GM23338 (cell line): ENCODE measurements at regions not wholly inside any gene's neighbourhood (a gene's known extent, or its start where the extent isn't known, plus 50 kb on each side); places are given as distances from the start of the nearest gene placed in this dataset.

Experiments
- ATAC-seq: fragments of 200-7000 bp; cut with Tn5 transposase; 3 replicates; pipeline ENCODE4 v1.9.1; 2020
- DNase-seq: peaks from one replicate; pipeline ENCODE4 v3.0.0-alpha.2; 2015; ENCODE audit warnings: low spot score
- H2AFZ ChIP-seq: fragments of 200-600 bp; sonication (generic); 2 replicates; pipeline ENCODE4 v1.8.0; 2016; ENCODE audit warnings: antibody characterized with exemption, mild to moderate bottlenecking, moderate library complexity
- H3F3A ChIP-seq: fragments of 200-600 bp; sonication (generic); replicated peaks from 2 replicates; pipeline ENCODE4 v1.8.0; 2017; ENCODE audit warnings: antibody characterized with exemption, mixed run types, low read depth
- H3K27ac ChIP-seq: fragments of 200-600 bp; sonication (generic); 2 replicates; pipeline ENCODE4 v1.6.1; 2016; ENCODE audit warnings: low read depth
- H3K27me3 ChIP-seq: fragments of 200-600 bp; sonication (generic); 2 replicates; pipeline ENCODE4 v1.8.0; 2016; ENCODE audit warnings: mild to moderate bottlenecking, mixed run types, moderate library complexity; ENCODE audit not compliant: insufficient read depth
- H3K36me3 ChIP-seq: fragments of 200-600 bp; sonication (generic); 2 replicates; pipeline ENCODE4 v1.8.0; 2016; ENCODE audit warnings: mild to moderate bottlenecking; ENCODE audit not compliant: insufficient read depth
- H3K4me1 ChIP-seq: fragments of 200-600 bp; sonication (generic); 2 replicates; pipeline ENCODE4 v1.8.0; 2016; ENCODE audit warnings: mild to moderate bottlenecking, moderate library complexity; ENCODE audit not compliant: insufficient read depth
- H3K4me2 ChIP-seq: fragments of 200-600 bp; sonication (generic); 2 replicates; pipeline ENCODE4 v1.7.1; 2017; ENCODE audit warnings: mixed run types
- H3K4me3 ChIP-seq: fragments of 200-600 bp; sonication (generic); 2 replicates; pipeline ENCODE4 v1.6.1; 2016; ENCODE audit warnings: mixed run types
- H3K79me2 ChIP-seq: fragments of 200-600 bp; sonication (generic); replicated peaks from 2 replicates; pipeline ENCODE4 v1.8.0; 2017; ENCODE audit warnings: mild to moderate bottlenecking; ENCODE audit not compliant: insufficient read depth
- H3K9me2 ChIP-seq: fragments of 200-600 bp; sonication (generic); 2 replicates; pipeline ENCODE4 v1.8.0; 2017; ENCODE audit not compliant: insufficient read depth
- H4K20me1 ChIP-seq: fragments of 200-600 bp; sonication (generic); replicated peaks from 2 replicates; pipeline ENCODE4 v1.8.0; 2017; ENCODE audit warnings: mild to moderate bottlenecking; ENCODE audit not compliant: insufficient read depth
- H3K27ac Mint-ChIP-seq: 2 replicates; pipeline ENCODE4 v1.8.0; 2020; ENCODE audit warnings: inconsistent platforms, mild to moderate bottlenecking, moderate library complexity, mixed read lengths
- H3K27me3 Mint-ChIP-seq: 3 replicates; pipeline ENCODE4 v1.8.0; 2022; ENCODE audit warnings: low read depth, mild to moderate bottlenecking, moderate library complexity, mixed read lengths, inconsistent platforms; ENCODE audit not compliant: insufficient read depth, poor library complexity
- H3K36me3 Mint-ChIP-seq: 3 replicates; pipeline ENCODE4 v1.8.0; 2021; ENCODE audit warnings: low read depth, mild to moderate bottlenecking, inconsistent platforms, moderate library complexity, mixed read lengths
- H3K4me1 Mint-ChIP-seq: 3 replicates; pipeline ENCODE4 v1.8.0; 2020; ENCODE audit warnings: mild to moderate bottlenecking, inconsistent platforms, mixed read lengths
- H3K4me3 Mint-ChIP-seq: 3 replicates; pipeline ENCODE4 v1.8.0; 2021; ENCODE audit warnings: moderate library complexity, mild to moderate bottlenecking, inconsistent platforms, mixed read lengths
- H3K9me3 Mint-ChIP-seq: 3 replicates; pipeline ENCODE4 v1.8.0; 2020; ENCODE audit warnings: moderate library complexity, mild to moderate bottlenecking, inconsistent platforms, mixed read lengths
- CREB1 ChIP-seq: fragments of 250-450 bp; sonication (Bioruptor Pico); IDR thresholded peaks from 2 replicates; pipeline ENCODE4 v1.5.0; 2020; ENCODE audit warnings: low read depth, mild to moderate bottlenecking, moderate library complexity
- EZH2 ChIP-seq: fragments of 200-600 bp; sonication (generic); IDR thresholded peaks from one replicate; pipeline ENCODE4 v1.8.0; 2017; ENCODE audit warnings: antibody characterized with exemption, mild to moderate bottlenecking, low read depth; ENCODE audit not compliant: unreplicated experiment
- JUNB ChIP-seq: IDR thresholded peaks from one replicate; pipeline ENCODE4 v1.6.1; 2016; ENCODE audit warnings: antibody characterized with exemption; ENCODE audit not compliant: unreplicated experiment
- POLR2AphosphoS5 ChIP-seq: IDR thresholded peaks from 2 replicates; pipeline ENCODE4 v1.6.1; 2016; ENCODE audit warnings: antibody characterized with exemption, low read depth
- TF ChIP-seq, protein P1 (sequence below): IDR thresholded peaks from 2 replicates; pipeline ENCODE4 v1.6.1; 2016; ENCODE audit warnings: antibody characterized with exemption
- TF ChIP-seq, protein P2 (sequence below): fragments of 250-450 bp; sonication (Bioruptor Pico); IDR thresholded peaks from 2 replicates; pipeline ENCODE4 v1.5.0; 2020; ENCODE audit warnings: mild to moderate bottlenecking, moderate library complexity
- TF ChIP-seq, protein P3 (sequence below), 2 experiments: fragments of 200-600 bp in 1 of 2; sonication (generic) in 1 of 2; conservative IDR thresholded peaks; 2 replicates each; pipeline versions ENCODE4 v1.5.1 to v1.6.1; 2016 to 2017; ENCODE audit warnings: antibody characterized with exemption in 2 of 2, low read depth in 2 of 2, mild to moderate bottlenecking in 2 of 2, moderate library complexity in 1 of 2

DNA sequence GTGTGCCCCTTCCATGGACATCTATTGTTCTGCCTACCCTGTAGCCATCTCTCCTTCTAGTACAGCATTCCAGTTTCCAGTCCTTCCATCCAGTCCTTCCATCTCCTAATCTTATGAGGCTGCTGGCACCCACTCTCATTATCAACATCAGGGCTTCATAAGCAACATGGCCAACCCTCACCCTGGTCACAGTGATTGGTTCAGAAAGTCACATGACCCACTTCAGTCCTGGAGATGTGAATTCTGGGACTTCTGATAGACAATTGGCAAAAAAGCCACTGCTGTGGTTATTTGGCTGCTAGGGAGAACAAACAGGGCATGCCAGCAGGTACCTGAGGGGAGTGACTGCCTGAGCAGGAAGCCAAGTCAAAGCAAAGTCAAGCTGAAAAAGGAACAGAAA is 164.7 kb upstream of the C16orf82 start:
- H3K36me3 Mint-ChIP-seq = peaks cover 1% of the 10 kb centered on the region; the same call in 1 of the 3 replicates
- no peaks in the 10 kb centered on the region for H3K4me1 Mint-ChIP-seq
- Histone ChIP-seq H2AFZ (no peak overlapping the region), H3K36me3 (no peaks in the 10 kb centered on the region), H3K4me2 (no peak overlapping the region), H3K4me1 (no peaks in the 10 kb centered on the region), H3K4me3 (no peak overlapping the region), H3F3A (no peaks in the 10 kb centered on the region), H3K79me2 (no peaks in the 10 kb centered on the region), H3K27ac (no peak overlapping the region), H3K9me2 (peaks cover 4% of the 10 kb centered on the region; the same call in 1 of the 2 replicates), H4K20me1 (no peaks in the 10 kb centered on the region), H3K27me3 (no peaks in the 10 kb centered on the region)
- no peak overlapping the region for H3K27ac Mint-ChIP-seq
- DNase-seq (no peak), ATAC-seq (no peak)
- no peaks in the 10 kb centered on the region for H3K27me3 Mint-ChIP-seq
- peaks cover 76% of the 10 kb centered on the region for H3K9me3 Mint-ChIP-seq
- H3K4me3 Mint-ChIP-seq = no peak overlapping the region
- TF ChIP-seq EZH2 = no peak
- TF ChIP-seq, protein P1, sequence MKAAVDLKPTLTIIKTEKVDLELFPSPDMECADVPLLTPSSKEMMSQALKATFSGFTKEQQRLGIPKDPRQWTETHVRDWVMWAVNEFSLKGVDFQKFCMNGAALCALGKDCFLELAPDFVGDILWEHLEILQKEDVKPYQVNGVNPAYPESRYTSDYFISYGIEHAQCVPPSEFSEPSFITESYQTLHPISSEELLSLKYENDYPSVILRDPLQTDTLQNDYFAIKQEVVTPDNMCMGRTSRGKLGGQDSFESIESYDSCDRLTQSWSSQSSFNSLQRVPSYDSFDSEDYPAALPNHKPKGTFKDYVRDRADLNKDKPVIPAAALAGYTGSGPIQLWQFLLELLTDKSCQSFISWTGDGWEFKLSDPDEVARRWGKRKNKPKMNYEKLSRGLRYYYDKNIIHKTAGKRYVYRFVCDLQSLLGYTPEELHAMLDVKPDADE = no peak

DNA sequence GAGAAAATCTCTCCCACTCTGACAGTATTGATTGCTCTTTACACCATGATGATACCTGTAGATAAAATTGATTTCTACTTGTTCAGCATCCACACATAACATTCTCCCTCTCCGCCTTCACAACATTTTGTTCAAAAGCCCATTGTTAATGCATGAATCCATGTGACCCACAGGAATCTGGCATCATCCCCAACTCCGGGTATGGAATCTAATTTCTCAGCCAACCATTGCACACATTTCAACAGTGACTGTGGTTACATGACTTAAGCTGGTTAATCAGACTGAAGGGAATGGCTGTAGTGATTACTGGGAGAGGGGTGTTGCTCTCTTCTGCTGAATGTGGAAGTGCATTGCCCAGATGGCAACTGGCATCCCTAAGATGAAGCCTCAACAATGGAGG is 161.4 kb upstream of the C16orf82 start:
- Histone ChIP-seq H3K27me3 (no peaks in the 10 kb centered on the region), H3F3A (no peaks in the 10 kb centered on the region), H3K4me2 (no peak overlapping the region), H2AFZ (no peak overlapping the region), H3K4me1 (no peaks in the 10 kb centered on the region), H3K79me2 (no peaks in the 10 kb centered on the region), H3K36me3 (no peaks in the 10 kb centered on the region), H4K20me1 (no peaks in the 10 kb centered on the region), H3K4me3 (no peak overlapping the region), H3K27ac (no peak overlapping the region), H3K9me2 (0 out of 2 replicates have a peak, but pooled peaks cover 4% of the 10 kb centered on the region)
- H3K36me3 Mint-ChIP-seq = peaks cover 12% of the 10 kb centered on the region; the same call in 1 of the 3 replicates
- no peak for DNase-seq
- no peak for ATAC-seq
- no peak overlapping the region for H3K4me3 Mint-ChIP-seq
- H3K4me1 Mint-ChIP-seq = no peaks in the 10 kb centered on the region
- peaks cover 4% of the 10 kb centered on the region for H3K27me3 Mint-ChIP-seq
- peaks cover 82% of the 10 kb centered on the region for H3K9me3 Mint-ChIP-seq
- H3K27ac Mint-ChIP-seq = no peak overlapping the region
- TF ChIP-seq JUNB (no peak), EZH2 (no peak), CREB1 (no peak), POLR2AphosphoS5 (no peak)
- TF ChIP-seq, protein P2, sequence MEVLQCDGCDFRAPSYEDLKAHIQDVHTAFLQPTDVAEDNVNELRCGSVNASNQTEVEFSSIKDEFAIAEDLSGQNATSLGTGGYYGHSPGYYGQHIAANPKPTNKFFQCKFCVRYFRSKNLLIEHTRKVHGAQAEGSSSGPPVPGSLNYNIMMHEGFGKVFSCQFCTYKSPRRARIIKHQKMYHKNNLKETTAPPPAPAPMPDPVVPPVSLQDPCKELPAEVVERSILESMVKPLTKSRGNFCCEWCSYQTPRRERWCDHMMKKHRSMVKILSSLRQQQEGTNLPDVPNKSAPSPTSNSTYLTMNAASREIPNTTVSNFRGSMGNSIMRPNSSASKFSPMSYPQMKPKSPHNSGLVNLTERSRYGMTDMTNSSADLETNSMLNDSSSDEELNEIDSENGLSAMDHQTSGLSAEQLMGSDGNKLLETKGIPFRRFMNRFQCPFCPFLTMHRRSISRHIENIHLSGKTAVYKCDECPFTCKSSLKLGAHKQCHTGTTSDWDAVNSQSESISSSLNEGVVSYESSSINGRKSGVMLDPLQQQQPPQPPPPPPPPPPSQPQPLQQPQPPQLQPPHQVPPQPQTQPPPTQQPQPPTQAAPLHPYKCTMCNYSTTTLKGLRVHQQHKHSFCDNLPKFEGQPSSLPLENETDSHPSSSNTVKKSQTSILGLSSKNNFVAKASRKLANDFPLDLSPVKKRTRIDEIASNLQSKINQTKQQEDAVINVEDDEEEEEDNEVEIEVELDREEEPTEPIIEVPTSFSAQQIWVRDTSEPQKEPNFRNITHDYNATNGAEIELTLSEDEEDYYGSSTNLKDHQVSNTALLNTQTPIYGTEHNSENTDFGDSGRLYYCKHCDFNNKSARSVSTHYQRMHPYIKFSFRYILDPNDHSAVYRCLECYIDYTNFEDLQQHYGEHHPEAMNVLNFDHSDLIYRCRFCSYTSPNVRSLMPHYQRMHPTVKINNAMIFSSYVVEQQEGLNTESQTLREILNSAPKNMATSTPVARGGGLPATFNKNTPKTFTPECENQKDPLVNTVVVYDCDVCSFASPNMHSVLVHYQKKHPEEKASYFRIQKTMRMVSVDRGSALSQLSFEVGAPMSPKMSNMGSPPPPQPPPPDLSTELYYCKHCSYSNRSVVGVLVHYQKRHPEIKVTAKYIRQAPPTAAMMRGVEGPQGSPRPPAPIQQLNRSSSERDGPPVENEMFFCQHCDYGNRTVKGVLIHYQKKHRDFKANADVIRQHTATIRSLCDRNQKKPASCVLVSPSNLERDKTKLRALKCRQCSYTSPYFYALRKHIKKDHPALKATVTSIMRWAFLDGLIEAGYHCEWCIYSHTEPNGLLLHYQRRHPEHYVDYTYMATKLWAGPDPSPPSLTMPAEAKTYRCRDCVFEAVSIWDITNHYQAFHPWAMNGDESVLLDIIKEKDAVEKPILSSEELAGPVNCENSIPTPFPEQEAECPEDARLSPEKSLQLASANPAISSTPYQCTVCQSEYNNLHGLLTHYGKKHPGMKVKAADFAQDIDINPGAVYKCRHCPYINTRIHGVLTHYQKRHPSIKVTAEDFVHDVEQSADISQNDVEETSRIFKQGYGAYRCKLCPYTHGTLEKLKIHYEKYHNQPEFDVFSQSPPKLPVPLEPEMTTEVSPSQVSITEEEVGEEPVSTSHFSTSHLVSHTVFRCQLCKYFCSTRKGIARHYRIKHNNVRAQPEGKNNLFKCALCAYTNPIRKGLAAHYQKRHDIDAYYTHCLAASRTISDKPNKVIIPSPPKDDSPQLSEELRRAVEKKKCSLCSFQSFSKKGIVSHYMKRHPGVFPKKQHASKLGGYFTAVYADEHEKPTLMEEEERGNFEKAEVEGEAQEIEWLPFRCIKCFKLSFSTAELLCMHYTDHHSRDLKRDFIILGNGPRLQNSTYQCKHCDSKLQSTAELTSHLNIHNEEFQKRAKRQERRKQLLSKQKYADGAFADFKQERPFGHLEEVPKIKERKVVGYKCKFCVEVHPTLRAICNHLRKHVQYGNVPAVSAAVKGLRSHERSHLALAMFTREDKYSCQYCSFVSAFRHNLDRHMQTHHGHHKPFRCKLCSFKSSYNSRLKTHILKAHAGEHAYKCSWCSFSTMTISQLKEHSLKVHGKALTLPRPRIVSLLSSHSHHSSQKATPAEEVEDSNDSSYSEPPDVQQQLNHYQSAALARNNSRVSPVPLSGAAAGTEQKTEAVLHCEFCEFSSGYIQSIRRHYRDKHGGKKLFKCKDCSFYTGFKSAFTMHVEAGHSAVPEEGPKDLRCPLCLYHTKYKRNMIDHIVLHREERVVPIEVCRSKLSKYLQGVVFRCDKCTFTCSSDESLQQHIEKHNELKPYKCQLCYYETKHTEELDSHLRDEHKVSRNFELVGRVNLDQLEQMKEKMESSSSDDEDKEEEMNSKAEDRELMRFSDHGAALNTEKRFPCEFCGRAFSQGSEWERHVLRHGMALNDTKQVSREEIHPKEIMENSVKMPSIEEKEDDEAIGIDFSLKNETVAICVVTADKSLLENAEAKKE (CRISPR knock-in tag) = no peak
- TF ChIP-seq, protein P3, sequence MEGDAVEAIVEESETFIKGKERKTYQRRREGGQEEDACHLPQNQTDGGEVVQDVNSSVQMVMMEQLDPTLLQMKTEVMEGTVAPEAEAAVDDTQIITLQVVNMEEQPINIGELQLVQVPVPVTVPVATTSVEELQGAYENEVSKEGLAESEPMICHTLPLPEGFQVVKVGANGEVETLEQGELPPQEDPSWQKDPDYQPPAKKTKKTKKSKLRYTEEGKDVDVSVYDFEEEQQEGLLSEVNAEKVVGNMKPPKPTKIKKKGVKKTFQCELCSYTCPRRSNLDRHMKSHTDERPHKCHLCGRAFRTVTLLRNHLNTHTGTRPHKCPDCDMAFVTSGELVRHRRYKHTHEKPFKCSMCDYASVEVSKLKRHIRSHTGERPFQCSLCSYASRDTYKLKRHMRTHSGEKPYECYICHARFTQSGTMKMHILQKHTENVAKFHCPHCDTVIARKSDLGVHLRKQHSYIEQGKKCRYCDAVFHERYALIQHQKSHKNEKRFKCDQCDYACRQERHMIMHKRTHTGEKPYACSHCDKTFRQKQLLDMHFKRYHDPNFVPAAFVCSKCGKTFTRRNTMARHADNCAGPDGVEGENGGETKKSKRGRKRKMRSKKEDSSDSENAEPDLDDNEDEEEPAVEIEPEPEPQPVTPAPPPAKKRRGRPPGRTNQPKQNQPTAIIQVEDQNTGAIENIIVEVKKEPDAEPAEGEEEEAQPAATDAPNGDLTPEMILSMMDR (conservative IDR thresholded peaks at IDR 0.05; ENCODE audit: low read depth in 2 of 2) = no peak
- TF ChIP-seq, protein P1 = no peak
